IMR-90 (cell line): ENCODE measurements at regions not wholly inside any gene's neighbourhood (a gene's known extent, or its start where the extent isn't known, plus 50 kb on each side); places are given as distances from the start of the nearest gene placed in this dataset.

Source experiments
- ATAC-seq: fragments of 200-7000 bp; cut with Tn5 transposase; 2 replicates; pipeline ENCODE4 v1.9.1; 2020; ENCODE audit warnings: low read depth, mild to moderate bottlenecking, moderate library complexity
- BruUV-seq: library from RNA; stranded (reverse); fragments of 400-500 nt; replicated peaks from 2 replicates; lab custom pipeline; 2021; lab: Mats Ljungman, UMichigan
- CTCF ChIA-PET: fragments of 300-600 bp; formaldehyde crosslinking; extraction: SDS; loops from one replicate; lab custom pipeline; 2021; ENCODE audit warnings: antibody characterized with exemption; lab: Yijun Ruan, JAX
- POLR2A ChIA-PET: fragments of 300-600 bp; sonication (Branson Sonifier 250); formaldehyde crosslinking; loops from one replicate; lab custom pipeline; 2022; ENCODE audit warnings: antibody characterized with exemption; ENCODE audit not compliant: unreplicated experiment; lab: Charles Lee
- DNase-seq: peaks from one replicate; pipeline ENCODE4 v3.0.0; 2013
- H2AFZ ChIP-seq: replicated peaks from 2 replicates; pipeline ENCODE3; 2013; ENCODE audit warnings: low read length, mild to moderate bottlenecking; ENCODE audit not compliant: poor library complexity
- H2AK5ac ChIP-seq: 2 replicates; pipeline ENCODE4 v1.6.1; 2013; ENCODE audit warnings: low read depth, low read length, inconsistent platforms
- H2AK9ac ChIP-seq: replicated peaks from 2 replicates; pipeline ENCODE3; 2013; ENCODE audit warnings: mild to moderate bottlenecking, low read depth, low read length, moderate library complexity; ENCODE audit not compliant: poor library complexity
- H2BK120ac ChIP-seq: 2 replicates; pipeline ENCODE4 v1.6.1; 2013; ENCODE audit warnings: low read depth, low read length, inconsistent platforms
- H2BK15ac ChIP-seq: 3 replicates; pipeline ENCODE4 v1.6.1; 2013; ENCODE audit warnings: low read depth, low read length, inconsistent platforms
- H2BK20ac ChIP-seq: 2 replicates; pipeline ENCODE4 v1.6.1; 2013; ENCODE audit warnings: low read depth, mild to moderate bottlenecking, inconsistent platforms, low read length, moderate library complexity
- H2BK5ac ChIP-seq: 2 replicates; pipeline ENCODE4 v1.6.1; 2013; ENCODE audit warnings: mild to moderate bottlenecking, low read depth, low read length, inconsistent platforms; ENCODE audit not compliant: poor library complexity, severe bottlenecking
- H3K14ac ChIP-seq: replicated peaks from 2 replicates; pipeline ENCODE4 v1.6.1; 2013; ENCODE audit warnings: low read depth, low read length, inconsistent platforms
- H3K18ac ChIP-seq: 2 replicates; pipeline ENCODE4 v1.6.1; 2013; ENCODE audit warnings: low read depth, low read length, control low read depth
- H3K23ac ChIP-seq: 2 replicates; pipeline ENCODE4 v1.6.1; 2013; ENCODE audit warnings: low read depth, low read length, inconsistent platforms
- H3K27ac ChIP-seq: 2 replicates; pipeline ENCODE4 v1.5.1; 2013; ENCODE audit warnings: mild to moderate bottlenecking, control low read depth, low read length; ENCODE audit not compliant: insufficient read depth
- H3K27me3 ChIP-seq: 2 replicates; pipeline ENCODE4 v1.6.1; 2013; ENCODE audit warnings: low read length; ENCODE audit not compliant: control insufficient read depth, insufficient read depth
- H3K36me3 ChIP-seq: 2 replicates; pipeline ENCODE4 v1.6.1; 2013; ENCODE audit warnings: low read length, mixed read lengths; ENCODE audit not compliant: control insufficient read depth, insufficient read depth
- H3K4ac ChIP-seq: 2 replicates; pipeline ENCODE4 v1.6.1; 2013; ENCODE audit warnings: low read depth, low read length, inconsistent platforms
- H3K4me1 ChIP-seq: 2 replicates; pipeline ENCODE4 v1.6.1; 2013; ENCODE audit warnings: low read length, mixed read lengths; ENCODE audit not compliant: control insufficient read depth, insufficient read depth
- H3K4me2 ChIP-seq: 2 replicates; pipeline ENCODE4 v1.6.1; 2013; ENCODE audit warnings: low read depth, mild to moderate bottlenecking, control low read depth, low read length, moderate library complexity
- H3K4me3 ChIP-seq: 2 replicates; pipeline ENCODE4 v1.5.1; 2013; ENCODE audit warnings: low read depth, mild to moderate bottlenecking, control low read depth, low read length, moderate library complexity; ENCODE audit not compliant: insufficient read depth
- H3K56ac ChIP-seq: 2 replicates; pipeline ENCODE4 v1.6.1; 2013; ENCODE audit warnings: low read length, inconsistent platforms; ENCODE audit not compliant: insufficient read depth; ENCODE audit errors: extremely low read depth
- H3K79me1 ChIP-seq, 2 experiments: 2 replicates each; pipeline ENCODE4 v1.6.1; 2013; ENCODE audit warnings: low read length in 2 of 2, inconsistent platforms in 1 of 2, low read depth in 1 of 2
- H3K9ac ChIP-seq: 2 replicates; pipeline ENCODE4 v1.6.1; 2013; ENCODE audit warnings: low read depth, low read length, control low read depth
- H3K9me1 ChIP-seq: 2 replicates; pipeline ENCODE4 v1.6.1; 2013; ENCODE audit warnings: low read length, inconsistent platforms; ENCODE audit not compliant: insufficient read depth
- H3K9me3 ChIP-seq: 2 replicates; pipeline ENCODE4 v1.6.1; 2013; ENCODE audit warnings: low read length; ENCODE audit not compliant: control insufficient read depth, insufficient read depth
- H4K20me1 ChIP-seq: 2 replicates; pipeline ENCODE4 v1.6.1; 2013; ENCODE audit warnings: low read length, inconsistent platforms; ENCODE audit not compliant: insufficient read depth
- H4K5ac ChIP-seq: 2 replicates; pipeline ENCODE4 v1.6.1; 2013; ENCODE audit warnings: mild to moderate bottlenecking, low read depth, low read length, control low read depth
- H4K8ac ChIP-seq, 2 experiments: 2 replicates each; pipeline ENCODE4 v1.6.1; 2013; ENCODE audit warnings: low read depth in 2 of 2, low read length in 2 of 2, control low read depth in 1 of 2, inconsistent platforms in 1 of 2
- H4K91ac ChIP-seq: 2 replicates; pipeline ENCODE4 v1.6.1; 2013; ENCODE audit warnings: low read depth, low read length, inconsistent platforms; ENCODE audit not compliant: insufficient read depth
- BHLHE40 ChIP-seq: fragments of 150-350 bp; IDR thresholded peaks from 2 replicates; pipeline ENCODE4 v1.6.1; 2016; ENCODE audit warnings: mild to moderate bottlenecking, low read depth, low read length
- CEBPB ChIP-seq: IDR thresholded peaks from 2 replicates; pipeline ENCODE4 v1.6.1; 2012; ENCODE audit warnings: low read depth, low read length, improper control_type of control experiment
- CHD1 ChIP-seq: IDR thresholded peaks from 2 replicates; pipeline ENCODE4 v1.6.1; 2012; ENCODE audit warnings: low read depth, low read length, improper control_type of control experiment
- CTCF ChIP-seq: conservative IDR thresholded peaks from 2 replicates; pipeline ENCODE4 v1.5.1; 2012; ENCODE audit warnings: mild to moderate bottlenecking, low read depth, low read length, improper control_type of control experiment
- FOS ChIP-seq: fragments of 150-350 bp; IDR thresholded peaks from 2 replicates; pipeline ENCODE4 v1.6.1; 2016; ENCODE audit warnings: low read depth, low read length
- MAFK ChIP-seq: IDR thresholded peaks from 2 replicates; pipeline ENCODE4 v1.6.1; 2012; ENCODE audit warnings: low read depth, low read length, improper control_type of control experiment
- MAZ ChIP-seq: IDR thresholded peaks from 2 replicates; pipeline ENCODE4 v1.6.1; 2012; ENCODE audit warnings: low read depth, mild to moderate bottlenecking, low read length, improper control_type of control experiment, moderate library complexity, borderline replicate concordance
- MXI1 ChIP-seq: IDR thresholded peaks from 2 replicates; pipeline ENCODE4 v1.6.1; 2012; ENCODE audit warnings: low read depth, mild to moderate bottlenecking, low read length, moderate library complexity, borderline replicate concordance
- POLR2A ChIP-seq: IDR thresholded peaks from 2 replicates; pipeline ENCODE4 v1.6.1; 2012; ENCODE audit warnings: mild to moderate bottlenecking, low read depth, low read length
- RAD21 ChIP-seq: IDR thresholded peaks from 2 replicates; pipeline ENCODE4 v1.6.1; 2012; ENCODE audit warnings: low read length, improper control_type of control experiment
- RCOR1 ChIP-seq: IDR thresholded peaks from 2 replicates; pipeline ENCODE4 v1.6.1; 2012; ENCODE audit warnings: mild to moderate bottlenecking, low read length, improper control_type of control experiment; ENCODE audit not compliant: insufficient replicate concordance
- RFX5 ChIP-seq: IDR thresholded peaks from 2 replicates; pipeline ENCODE4 v1.8.0; 2012; ENCODE audit warnings: low read depth, mild to moderate bottlenecking, low read length, moderate library complexity
- SMC3 ChIP-seq: fragments of 150-350 bp; IDR thresholded peaks from 2 replicates; pipeline ENCODE4 v1.6.1; 2016; ENCODE audit warnings: low read depth, mild to moderate bottlenecking, antibody characterized with exemption, low read length, moderate library complexity
- WGBS, 2 experiments: methylation state at CpG; one replicate each; pipeline versions ENCODE4 v1.1.5 to v1.1.7; 2013; ENCODE audit warnings: missing lambda C conversion rate in 2 of 2; ENCODE audit not compliant: insufficient read length in 1 of 2; ENCODE audit errors: extremely low coverage in 2 of 2; 5-methylcytosine and 5-hydroxymethylcytosine counted together
- dilution Hi-C: fragments of 300-500 bp; cut with HindIII; formaldehyde crosslinking; loops from one replicate; pipeline ENCODE4 v1.14.3; 2018; ENCODE audit warnings: low sequenced_read_pairs; ENCODE audit not compliant: unreplicated experiment
- in situ Hi-C: fragments of 300-500 bp; cut with MboI; formaldehyde crosslinking; loops from 3 replicates; pipeline ENCODE4 v1.14.3; 2019; ENCODE audit warnings: low sequenced_read_pairs, inconsistent platforms, mixed read lengths
- intact Hi-C: fragments of 100-400 bp; cut with micrococcal nuclease; formaldehyde crosslinking; loops from 2 replicates; pipeline ENCODE4 v1.10.0; 2022
- TF ChIP-seq, protein P1 (sequence below): fragments of 150-350 bp; IDR thresholded peaks from 2 replicates; pipeline ENCODE4 v1.6.1; 2017; ENCODE audit warnings: mild to moderate bottlenecking, antibody characterized with exemption, low read length, low read depth

DNA sequence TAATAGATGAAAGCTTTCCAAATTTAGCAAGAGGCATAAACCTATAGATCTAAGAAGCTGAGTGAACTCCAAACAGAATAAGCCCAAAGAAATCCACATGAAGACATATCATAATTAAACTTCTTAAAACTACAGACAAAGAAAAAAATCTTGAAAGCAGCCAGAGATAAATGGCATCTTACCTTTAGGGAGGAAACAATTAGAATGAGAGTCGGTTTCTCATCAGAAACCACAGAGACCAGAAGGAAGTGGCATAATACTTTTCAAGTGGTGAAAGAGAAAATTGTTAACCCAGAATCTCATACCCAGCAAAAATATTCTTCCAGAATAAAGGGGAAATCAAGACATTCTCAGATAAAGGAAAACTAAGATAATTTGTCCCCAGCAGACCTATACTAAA lies 98.9 kb upstream of the NANOS1 start:
- no peak for ATAC-seq

More for the DNA sequence above, 98.9 kb upstream of the NANOS1 start:
- Histone ChIP-seq H2BK120ac (no peak overlapping the region), H4K20me1 (no peaks in the 10 kb centered on the region), H2BK15ac (no peak overlapping the region), H3K14ac (no peak overlapping the region), H3K9me3 (peaks cover 4% of the 10 kb centered on the region), H3K9me1 (no peaks in the 10 kb centered on the region), H3K36me3 (no peaks in the 10 kb centered on the region), H4K8ac (no peak overlapping the region), H3K4me1 (no peaks in the 10 kb centered on the region), H3K27me3 (peaks cover 6% of the 10 kb centered on the region), H3K23ac (no peak overlapping the region), H2BK5ac (no peak overlapping the region), H3K4ac (no peak overlapping the region), H2AK9ac (no peak overlapping the region), H3K4me2 (no peak overlapping the region), H2AK5ac (no peak overlapping the region), H4K91ac (no peak overlapping the region), H3K4me3 (no peak overlapping the region), H3K79me1 (no peaks in the 10 kb centered on the region), H3K56ac (no peak overlapping the region), H3K9ac (no peak overlapping the region), H3K18ac (no peak overlapping the region), H4K5ac (no peak overlapping the region), H3K27ac (no peak overlapping the region), H2BK20ac (no peak overlapping the region), H2AFZ (no peak overlapping the region)
- no CpG with 5 or more reads among the region's 1 CpG for WGBS, 2 experiments
- intact Hi-C loops (loop anchor here (1.0 kb wide), 1 partner anchor 43 kb away; no protein-coding TSS in a partner anchor), in situ Hi-C loops (no loop called here), dilution Hi-C loops (no loop called here)
- TF ChIP-seq MAZ (no peak), MXI1 (no peak), CEBPB (no peak), CTCF (no peak), RCOR1 (no peak), RAD21 (no peak), SMC3 (no peak), CHD1 (no peak), MAFK (no peak), FOS (no peak), RFX5 (no peak), BHLHE40 (no peak), POLR2A (no peak)
- TF ChIP-seq, protein P1, sequence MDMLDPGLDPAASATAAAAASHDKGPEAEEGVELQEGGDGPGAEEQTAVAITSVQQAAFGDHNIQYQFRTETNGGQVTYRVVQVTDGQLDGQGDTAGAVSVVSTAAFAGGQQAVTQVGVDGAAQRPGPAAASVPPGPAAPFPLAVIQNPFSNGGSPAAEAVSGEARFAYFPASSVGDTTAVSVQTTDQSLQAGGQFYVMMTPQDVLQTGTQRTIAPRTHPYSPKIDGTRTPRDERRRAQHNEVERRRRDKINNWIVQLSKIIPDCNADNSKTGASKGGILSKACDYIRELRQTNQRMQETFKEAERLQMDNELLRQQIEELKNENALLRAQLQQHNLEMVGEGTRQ: no peak
- POLR2A ChIA-PET: no interaction called here
- no peak for DNase-seq
- CTCF ChIA-PET: no interaction called here
- BruUV-seq: no TSS peak
